ENCODE measurements at regions not wholly inside any gene's neighbourhood (a gene's known extent, or its start where the extent isn't known, plus 50 kb on each side); places are given as distances from the start of the nearest gene placed in this dataset.

- H2AFZ ChIP-seq (ENCODE audit: low read depth, low read length), result no peak overlapping the region
- H3K27me3 ChIP-seq (ENCODE audit: low read depth, low read length), result no peaks in the 10 kb centered on the region
- H3K9me3 ChIP-seq (ENCODE audit: insufficient read depth, low read length), result no peaks in the 10 kb centered on the region
Measured at GRCh38 chr9:92196400-92196799, 81.2 kb upstream of the SPTLC1 start.

DNA sequence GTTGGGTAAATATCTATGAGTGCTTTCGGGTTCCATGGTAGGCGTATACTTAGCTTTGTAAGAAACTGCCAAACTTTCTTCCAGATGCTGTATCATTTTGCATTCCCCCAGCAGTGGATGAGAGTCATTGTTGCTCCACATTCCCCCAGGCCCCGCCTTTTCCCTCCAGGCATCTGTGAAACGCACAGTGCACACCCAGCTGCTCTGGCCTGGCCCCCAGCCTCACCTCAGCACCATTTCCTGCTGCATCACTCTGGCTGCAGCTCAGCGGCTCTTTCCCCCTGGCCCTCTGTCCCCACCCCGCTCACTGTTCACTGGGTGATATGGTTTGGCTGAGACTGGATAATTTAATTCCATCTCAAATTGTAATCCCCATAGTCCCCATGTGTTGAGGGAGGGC, 76.6 kb upstream of the SPTLC1 start:
- Histone ChIP-seq H3K4me2 (ENCODE audit: low read length) (no peak overlapping the region), H3K4me3 (ENCODE audit: low read length) (no peak overlapping the region), H4K20me1 (ENCODE audit: insufficient read depth, low read length) (no peaks in the 10 kb centered on the region), H3K4me1 (ENCODE audit: low read length) (no peaks in the 10 kb centered on the region), H2AFZ (ENCODE audit: low read depth, low read length) (no peak overlapping the region), H3K9me3 (ENCODE audit: insufficient read depth, low read length) (no peaks in the 10 kb centered on the region), H3K27me3 (ENCODE audit: low read depth, low read length) (no peaks in the 10 kb centered on the region), H3K79me2 (ENCODE audit: low read length) (no peaks in the 10 kb centered on the region), H3K36me3 (replicated peaks; ENCODE audit: low read depth, low read length) (no peaks in the 10 kb centered on the region), H3K27ac (ENCODE audit: low read length) (no peak overlapping the region), H3K9ac (ENCODE audit: low read length) (no peak overlapping the region)
- TF ChIP-seq CTCF (IDR thresholded peaks at IDR 0.05; ENCODE audit: low read depth, low read length) (no peak), EZH2phosphoT487 (IDR thresholded peaks at IDR 0.05; ENCODE audit: low read depth) (no peak)

More at GRCh38 chr9:92196400-92196799, 81.2 kb upstream of the SPTLC1 start:
- Histone ChIP-seq H3K4me1 (ENCODE audit: low read length) (no peaks in the 10 kb centered on the region), H3K27ac (ENCODE audit: low read length) (no peak overlapping the region), H3K79me2 (ENCODE audit: low read length) (no peaks in the 10 kb centered on the region), H3K4me2 (ENCODE audit: low read length) (no peak overlapping the region), H3K36me3 (replicated peaks; ENCODE audit: low read depth, low read length) (no peaks in the 10 kb centered on the region), H3K9ac (ENCODE audit: low read length) (no peak overlapping the region), H3K4me3 (ENCODE audit: low read length) (no peak overlapping the region), H4K20me1 (ENCODE audit: insufficient read depth, low read length) (no peaks in the 10 kb centered on the region)
- TF ChIP-seq CTCF (IDR thresholded peaks at IDR 0.05; ENCODE audit: low read depth, low read length), result no peak
- no peak for TF ChIP-seq EZH2phosphoT487 (IDR thresholded peaks at IDR 0.05; ENCODE audit: low read depth)

GRCh38 chr9:92190536-92190790, 75.2 kb upstream of the SPTLC1 start:
- Histone ChIP-seq H3K79me2 (ENCODE audit: low read length) (no peaks in the 10 kb centered on the region), H3K36me3 (replicated peaks; ENCODE audit: low read depth, low read length) (no peaks in the 10 kb centered on the region), H3K9ac (ENCODE audit: low read length) (no peak overlapping the region), H3K4me2 (ENCODE audit: low read length) (no peak overlapping the region), H3K4me1 (ENCODE audit: low read length) (no peaks in the 10 kb centered on the region), H2AFZ (ENCODE audit: low read depth, low read length) (no peak overlapping the region), H4K20me1 (ENCODE audit: insufficient read depth, low read length) (no peaks in the 10 kb centered on the region), H3K27me3 (ENCODE audit: low read depth, low read length) (no peaks in the 10 kb centered on the region), H3K27ac (ENCODE audit: low read length) (no peak overlapping the region), H3K9me3 (ENCODE audit: insufficient read depth, low read length) (no peaks in the 10 kb centered on the region), H3K4me3 (ENCODE audit: low read length) (no peak overlapping the region)
- TF ChIP-seq CTCF (IDR thresholded peaks at IDR 0.05; ENCODE audit: low read depth, low read length) (no peak), EZH2phosphoT487 (IDR thresholded peaks at IDR 0.05; ENCODE audit: low read depth) (no peak)

- no peaks in the 10 kb centered on the region for H3K79me2 ChIP-seq (ENCODE audit: low read length)
- H4K20me1 ChIP-seq (ENCODE audit: insufficient read depth, low read length), result no peaks in the 10 kb centered on the region
- no peak overlapping the region for H3K9ac ChIP-seq (ENCODE audit: low read length)
Measured at GRCh38 chr9:92189782-92190535, 74.7 kb upstream of the SPTLC1 start.

More at GRCh38 chr9:92189782-92190535, 74.7 kb upstream of the SPTLC1 start:
- no peak overlapping the region for H3K27ac ChIP-seq (ENCODE audit: low read length)
- no peak overlapping the region for H3K4me3 ChIP-seq (ENCODE audit: low read length)
- TF ChIP-seq EZH2phosphoT487 (IDR thresholded peaks at IDR 0.05; ENCODE audit: low read depth) (no peak), CTCF (IDR thresholded peaks at IDR 0.05; ENCODE audit: low read depth, low read length) (no peak)
- no peaks in the 10 kb centered on the region for H3K9me3 ChIP-seq (ENCODE audit: insufficient read depth, low read length)
- H3K27me3 ChIP-seq (ENCODE audit: low read depth, low read length), result no peaks in the 10 kb centered on the region
- no peaks in the 10 kb centered on the region for H3K4me1 ChIP-seq (ENCODE audit: low read length)
- no peaks in the 10 kb centered on the region for H3K36me3 ChIP-seq (replicated peaks; ENCODE audit: low read depth, low read length)
- no peak overlapping the region for H2AFZ ChIP-seq (ENCODE audit: low read depth, low read length)
- H3K4me2 ChIP-seq (ENCODE audit: low read length), result no peak overlapping the region

Measured in OCI-LY3 (cell line).